Medulla oblongata (tissue), 1 donor: ENCODE measurements at regions not wholly inside any gene's neighbourhood (a gene's known extent, or its start where the extent isn't known, plus 50 kb on each side); places are given as distances from the start of the nearest gene placed in this dataset.
"Not testable (repeated sequence)": the region's sequence is repeated elsewhere in the genome, so short reads cannot be mapped to it uniquely, and the experiment has no call there.

Experiments
- DNase-seq: peaks from one replicate; pipeline ENCODE4 v3.0.0-alpha.2; 2015; ENCODE audit errors: extremely low spot score

- DNase-seq: no peak
Observed at GRCh38 chr5:16392718-16393117, 72.9 kb downstream of the ZNF622 start.

GRCh38 chr5:16391858-16392649 is 73.5 kb downstream of the ZNF622 start:
- DNase-seq: no peak

- no peak for DNase-seq
Observed at GRCh38 chr5:16390825-16391224, 74.8 kb downstream of the ZNF622 start.

- DNase-seq: no peak
Observed at GRCh38 chr5:16385516-16386090, 80.0 kb downstream of the ZNF622 start.

GRCh38 chr5:16384804-16385203 is 80.8 kb downstream of the ZNF622 start:
- DNase-seq: no peak

GRCh38 chr5:16384222-16384621 is 81.4 kb downstream of the ZNF622 start:
- DNase-seq: no peak

GRCh38 chr5:16383544-16384052 is 82.0 kb downstream of the ZNF622 start:
- no peak for DNase-seq

GRCh38 chr5:16382047-16382446 is 83.6 kb downstream of the ZNF622 start:
- no peak for DNase-seq

GRCh38 chr5:16378762-16379161 is 86.8 kb downstream of the ZNF622 start:
- DNase-seq: no peak

- no peak for DNase-seq
Observed at GRCh38 chr5:16372493-16372892, 93.1 kb downstream of the ZNF622 start.

GRCh38 chr5:16366491-16366890 is 99.1 kb downstream of the ZNF622 start:
- no peak for DNase-seq

- DNase-seq: no peak
Observed at GRCh38 chr5:16364910-16365309, 100.7 kb downstream of the ZNF622 start.

- not testable (repeated sequence) for DNase-seq
Observed at GRCh38 chr5:16353439-16353838, 112.2 kb downstream of the ZNF622 start.

- DNase-seq: no peak
Observed at GRCh38 chr5:16350816-16351215, 114.8 kb downstream of the ZNF622 start.

GRCh38 chr5:16346380-16346779 is 119.2 kb downstream of the ZNF622 start:
- DNase-seq: no peak

GRCh38 chr5:16345454-16345853 is 120.1 kb downstream of the ZNF622 start:
- DNase-seq: no peak

- no peak for DNase-seq
Observed at GRCh38 chr5:16326137-16326536, 139.5 kb downstream of the ZNF622 start.

- DNase-seq: no peak
Observed at GRCh38 chr5:16321284-16321683, 141.7 kb upstream of the MARCHF11 start.

GRCh38 chr5:16315501-16315900 is 135.9 kb upstream of the MARCHF11 start:
- DNase-seq: peak; percentile 54

GRCh38 chr5:16313761-16314160 is 134.2 kb upstream of the MARCHF11 start:
- DNase-seq: no peak

- DNase-seq: no peak
Observed at GRCh38 chr5:16312785-16313184, 133.2 kb upstream of the MARCHF11 start.

GRCh38 chr5:16311666-16312065 is 132.1 kb upstream of the MARCHF11 start:
- no peak for DNase-seq

GRCh38 chr5:16306812-16307211 is 127.2 kb upstream of the MARCHF11 start:
- DNase-seq: no peak
